Body of pancreas (tissue), 4 donors: ENCODE measurements at regions not wholly inside any gene's neighbourhood (a gene's known extent, or its start where the extent isn't known, plus 50 kb on each side); places are given as distances from the start of the nearest gene placed in this dataset.

Experiments used
- CTCF ChIP-seq, 7 experiments: fragments of 450-650 bp in 4 of 7; fragments of 200-600 bp in 3 of 7; sonication (generic) in 3 of 7; IDR thresholded peaks; one replicate each; pipeline ENCODE4 v1.5.1; 2016 to 2019; ENCODE audit warnings: antibody characterized with exemption in 7 of 7
- POLR2A ChIP-seq, 3 donors: fragments of 450-650 bp; IDR thresholded peaks; one replicate each; pipeline ENCODE4 v1.6.1; 2016; ENCODE audit warnings: antibody characterized with exemption in 3 of 3, mild to moderate bottlenecking in 2 of 3

GRCh38 chr22:47965896-47966295, 1203.4 kb downstream of the TBC1D22A start:
- TF ChIP-seq CTCF (IDR thresholded peaks at IDR 0.05) (no peak), POLR2A (IDR thresholded peaks at IDR 0.05) (no peak)
